ENCODE measurements at regions not wholly inside any gene's neighbourhood (a gene's known extent, or its start where the extent isn't known, plus 50 kb on each side); places are given as distances from the start of the nearest gene placed in this dataset.
"Not testable (repeated sequence)": the region's sequence is repeated elsewhere in the genome, so short reads cannot be mapped to it uniquely, and the experiment has no call there.

GRCh38 chr6:85071845-85072244 lies 307.4 kb upstream of the TBX18 start:
- not testable (repeated sequence) for DNase-seq

GRCh38 chr6:85069577-85069976 lies 305.2 kb upstream of the TBX18 start:
- no peak for DNase-seq

- no peak for DNase-seq
Measured at GRCh38 chr6:85068221-85068620, 303.8 kb upstream of the TBX18 start.

GRCh38 chr6:85066266-85066665 lies 301.9 kb upstream of the TBX18 start:
- no peak for DNase-seq

GRCh38 chr6:85065831-85066230 lies 301.4 kb upstream of the TBX18 start:
- DNase-seq, result no peak

- no peak for DNase-seq
Measured at GRCh38 chr6:85063611-85064010, 299.2 kb upstream of the TBX18 start.

- no peak for DNase-seq
Measured at GRCh38 chr6:85062884-85063283, 298.5 kb upstream of the TBX18 start.

GRCh38 chr6:85058806-85059205 lies 294.4 kb upstream of the TBX18 start:
- DNase-seq, result no peak

- no peak for DNase-seq
Measured at GRCh38 chr6:85050149-85050548, 285.8 kb upstream of the TBX18 start.

- DNase-seq, result no peak
Measured at GRCh38 chr6:85049282-85049681, 284.9 kb upstream of the TBX18 start.

GRCh38 chr6:85047818-85048217 lies 283.4 kb upstream of the TBX18 start:
- DNase-seq, result no peak

GRCh38 chr6:85045767-85046166 lies 281.4 kb upstream of the TBX18 start:
- not testable (repeated sequence) for DNase-seq

- no peak for DNase-seq
Measured at GRCh38 chr6:85044361-85044760, 280.0 kb upstream of the TBX18 start.

GRCh38 chr6:85041376-85041775 lies 277.0 kb upstream of the TBX18 start:
- DNase-seq, result no peak

GRCh38 chr6:85037221-85037620 lies 272.8 kb upstream of the TBX18 start:
- no peak for DNase-seq

- DNase-seq, result no peak
Measured at GRCh38 chr6:85035766-85036165, 271.4 kb upstream of the TBX18 start.

- DNase-seq, result no peak
Measured at GRCh38 chr6:85033547-85033946, 269.1 kb upstream of the TBX18 start.

GRCh38 chr6:85026021-85026420 lies 261.6 kb upstream of the TBX18 start:
- no peak for DNase-seq

GRCh38 chr6:85023721-85024120 lies 259.3 kb upstream of the TBX18 start:
- no peak for DNase-seq

- no peak for DNase-seq
Measured at GRCh38 chr6:85017352-85017751, 253.0 kb upstream of the TBX18 start.

- DNase-seq, result no peak
Measured at GRCh38 chr6:85016726-85017125, 252.3 kb upstream of the TBX18 start.

GRCh38 chr6:85015396-85015990 lies 251.1 kb upstream of the TBX18 start:
- peak in 1 of 14 donors; percentile 1 for DNase-seq

- no peak for DNase-seq
Measured at GRCh38 chr6:85010865-85011264, 246.5 kb upstream of the TBX18 start.

GRCh38 chr6:85008296-85009009 lies 244.1 kb upstream of the TBX18 start:
- no peak for DNase-seq

GRCh38 chr6:85006362-85006761 lies 242.0 kb upstream of the TBX18 start:
- no peak for DNase-seq
